Small intestine (tissue), 7 donors: ENCODE measurements at regions not wholly inside any gene's neighbourhood (a gene's known extent, or its start where the extent isn't known, plus 50 kb on each side); places are given as distances from the start of the nearest gene placed in this dataset.

Source experiments
- DNase-seq, 2 donors: peaks; one replicate each; pipeline versions ENCODE4 v3.0.0 to v3.0.0-alpha.2; 2013
- FAIRE-seq: peaks from 2 replicates; lab custom pipeline; 2012; peaks lifted over from hg19 to GRCh38; lab: Jason Lieb, UNC
- H3K27ac ChIP-seq, 3 donors: one replicate each; pipeline ENCODE4 v1.5.1; 2013; ENCODE audit warnings: low read length in 2 of 3, mild to moderate bottlenecking in 2 of 3, control low read depth in 1 of 3, inconsistent platforms in 1 of 3, low read depth in 1 of 3, moderate library complexity in 1 of 3
- H3K27me3 ChIP-seq, 3 donors: one replicate each; pipeline ENCODE4 v1.6.1; 2013; ENCODE audit warnings: low read length in 3 of 3, inconsistent platforms in 1 of 3; ENCODE audit not compliant: control insufficient read depth in 3 of 3, insufficient read depth in 3 of 3
- H3K36me3 ChIP-seq, 3 donors: one replicate each; pipeline ENCODE4 v1.6.1; 2013; ENCODE audit warnings: low read length in 3 of 3, inconsistent platforms in 1 of 3, low read depth in 1 of 3, mild to moderate bottlenecking in 1 of 3, moderate library complexity in 1 of 3; ENCODE audit not compliant: control insufficient read depth in 3 of 3, insufficient read depth in 2 of 3
- H3K4me1 ChIP-seq, 3 donors: one replicate each; pipeline ENCODE4 v1.6.1; 2013; ENCODE audit warnings: low read length in 2 of 3, inconsistent platforms in 1 of 3, low read depth in 1 of 3, mild to moderate bottlenecking in 1 of 3, moderate library complexity in 1 of 3; ENCODE audit not compliant: control insufficient read depth in 3 of 3, insufficient read depth in 2 of 3
- H3K4me3 ChIP-seq, 3 donors: one replicate each; pipeline ENCODE4 v1.5.1; 2013; ENCODE audit warnings: low read length in 3 of 3, control low read depth in 1 of 3, inconsistent platforms in 1 of 3, low read depth in 1 of 3, mild to moderate bottlenecking in 1 of 3, moderate library complexity in 1 of 3
- H3K9me3 ChIP-seq, 2 donors: one replicate each; pipeline ENCODE4 v1.6.1; 2013; ENCODE audit warnings: low read depth in 1 of 2, low read length in 1 of 2; ENCODE audit not compliant: control insufficient read depth in 2 of 2, insufficient read depth in 1 of 2
- WGBS, 3 donors: extraction: QIAGEN DNeasy Blood & Tissue Kit; methylation state at CpG; one replicate each; pipeline ENCODE4 v1.1.7; 2013; 5-methylcytosine and 5-hydroxymethylcytosine counted together
- donor health status: healthy with polysubstance abuse.
- donor health status: control.
- donor health status: control.
- donor health status: Bipolar disorder and iron deficiency.
- donor health status: healthy.

DNA sequence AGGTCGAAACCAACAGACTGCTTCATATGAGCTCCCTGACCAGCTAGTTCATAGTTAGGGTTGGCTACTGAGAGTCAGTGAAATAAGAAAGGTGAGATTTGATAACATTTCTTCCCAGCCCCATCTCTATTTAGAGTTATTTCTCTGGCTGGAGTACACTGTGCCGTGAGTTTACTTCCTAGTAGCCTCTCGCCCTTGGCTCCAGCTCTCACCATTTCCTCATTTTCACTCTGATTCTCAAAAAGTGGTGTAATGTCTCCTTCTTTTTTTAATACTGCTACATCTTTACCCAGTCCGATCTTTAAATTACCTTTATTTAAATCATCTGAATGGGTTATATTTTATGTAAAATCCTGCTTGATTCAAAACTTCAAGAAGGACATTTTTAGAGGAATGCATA is 100.4 kb upstream of the FAM174A start:
- no peak overlapping the region for H3K4me3 ChIP-seq
- FAIRE-seq, result no peak
- H3K4me1 ChIP-seq, result no peaks in the 10 kb centered on the region
- H3K27ac ChIP-seq, result no peak overlapping the region
- DNase-seq, result no peak
- WGBS, 3 donors, result 81 to 84% (median 82%) methylated on average over 4 of the region's 4 CpGs
- no peaks in the 10 kb centered on the region for H3K36me3 ChIP-seq
- no peaks in the 10 kb centered on the region for H3K9me3 ChIP-seq
- H3K27me3 ChIP-seq, result no peaks in the 10 kb centered on the region

DNA sequence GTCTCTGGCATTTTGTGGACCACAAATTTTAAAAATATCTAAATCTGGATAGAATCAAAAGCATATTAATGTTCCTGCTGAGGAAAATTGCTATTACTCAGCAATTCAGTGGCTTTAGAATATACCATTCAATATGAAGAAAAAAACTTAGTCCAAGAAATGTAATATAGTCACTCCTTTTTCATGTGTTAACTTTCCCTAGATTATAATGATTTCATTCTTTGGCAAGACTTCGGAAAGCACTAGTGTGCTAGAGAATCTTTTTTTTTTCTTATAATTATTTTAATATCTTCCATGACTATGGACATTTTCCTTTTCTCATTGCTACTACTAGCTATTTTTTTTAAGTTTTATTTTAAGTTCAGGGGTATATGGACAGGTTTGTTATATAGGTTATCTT is 102.4 kb upstream of the FAM174A start:
- FAIRE-seq, result no peak
- WGBS, 3 donors, result 76 to 94% (median 78%) methylated on average over 1 of the region's 1 CpG
- no peak for DNase-seq
- no peak overlapping the region for H3K4me3 ChIP-seq
- H3K36me3 ChIP-seq, result no peaks in the 10 kb centered on the region
- no peak overlapping the region for H3K27ac ChIP-seq
- H3K9me3 ChIP-seq, result no peaks in the 10 kb centered on the region
- no peaks in the 10 kb centered on the region for H3K4me1 ChIP-seq
- no peaks in the 10 kb centered on the region for H3K27me3 ChIP-seq

DNA sequence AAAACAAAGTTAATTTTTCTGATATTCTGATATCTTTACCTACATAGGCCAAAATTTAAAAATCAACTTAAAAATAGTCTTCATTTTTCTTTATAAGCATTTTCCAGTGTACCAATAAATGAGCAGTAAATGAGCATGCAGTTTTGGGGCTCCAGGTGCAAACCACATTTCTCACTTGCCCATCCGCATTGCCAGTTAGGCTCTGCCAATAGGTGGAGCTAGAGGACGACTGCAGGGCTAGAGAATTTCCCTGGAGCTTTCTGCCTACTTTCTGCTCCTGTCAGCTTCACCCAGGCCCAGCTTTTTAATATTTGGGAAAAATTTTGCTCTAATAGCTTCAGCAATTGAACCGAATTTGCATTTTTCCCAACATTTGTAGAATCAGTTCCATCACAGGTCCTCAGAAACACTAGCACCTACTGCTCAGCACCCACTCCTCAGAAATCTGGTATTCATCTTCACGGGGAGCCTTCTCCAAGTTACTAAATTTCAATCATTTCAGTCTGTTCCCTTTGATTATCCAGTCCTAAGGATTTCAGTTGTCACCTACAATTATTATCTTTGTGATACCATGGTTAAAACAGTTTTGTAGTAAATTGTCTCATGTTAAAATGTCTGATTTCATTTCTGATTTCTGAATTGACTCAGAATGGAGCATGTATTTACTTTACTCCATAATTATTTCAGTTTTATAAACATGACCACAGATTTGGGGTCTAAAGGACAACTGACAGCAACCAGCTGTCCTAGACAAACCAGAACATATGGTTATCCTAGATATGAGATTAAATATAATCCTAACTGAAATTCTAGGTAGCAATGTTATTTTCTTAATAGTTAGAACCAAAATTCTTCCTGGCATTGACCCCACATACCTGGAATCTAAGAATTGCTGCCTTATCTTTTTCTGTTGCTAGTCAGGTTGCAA is 104.6 kb upstream of the FAM174A start:
- H3K4me1 ChIP-seq, result no peaks in the 10 kb centered on the region
- no peak for FAIRE-seq
- H3K9me3 ChIP-seq, result peaks cover 0 to 2% of the 10 kb centered on the region in 2 donors
- no peak overlapping the region for H3K27ac ChIP-seq
- H3K36me3 ChIP-seq, result no peaks in the 10 kb centered on the region
- no peak overlapping the region for H3K4me3 ChIP-seq
- no peaks in the 10 kb centered on the region for H3K27me3 ChIP-seq
- 29 to 33% (median 30%) methylated on average over 4 of the region's 4 CpGs for WGBS, 3 donors
- DNase-seq, result peak; percentile 27 to 39

GRCh38 chr5:100424787-100425186 is 110.4 kb upstream of the FAM174A start:
- Histone ChIP-seq H3K4me1 (no peaks in the 10 kb centered on the region), H3K4me3 (no peak overlapping the region), H3K27me3 (no peaks in the 10 kb centered on the region), H3K27ac (no peak overlapping the region), H3K9me3 (peaks cover 0 to 20% of the 10 kb centered on the region in 2 donors), H3K36me3 (no peaks in the 10 kb centered on the region)
- WGBS, 3 donors, result 91 to 94% (median 93%) methylated on average over 4 of the region's 4 CpGs
- DNase-seq (no peak), FAIRE-seq (no peak)

DNA sequence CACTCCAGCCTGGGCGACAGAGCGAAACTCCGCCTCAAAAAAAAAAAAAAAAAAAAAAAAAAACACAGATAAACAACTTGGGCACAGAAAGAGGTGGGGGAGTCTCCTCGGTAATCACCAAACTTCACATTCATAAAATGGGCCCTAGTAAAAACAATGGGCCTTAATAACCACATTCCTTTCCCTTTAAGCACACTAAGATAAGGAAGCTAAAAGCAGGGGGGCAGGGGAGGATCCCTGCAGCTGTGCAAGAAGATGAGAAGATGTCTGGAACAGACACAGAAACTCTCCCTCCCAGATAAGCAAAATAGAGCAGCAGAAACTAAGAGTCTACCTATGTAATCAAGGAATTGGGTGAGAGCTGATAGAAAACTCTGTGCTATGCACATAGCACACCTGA is 111.2 kb upstream of the FAM174A start:
- no peak for DNase-seq
- FAIRE-seq, result no peak
- H3K36me3 ChIP-seq, result no peaks in the 10 kb centered on the region
- H3K4me1 ChIP-seq, result no peaks in the 10 kb centered on the region
- no peak overlapping the region for H3K27ac ChIP-seq
- WGBS, 3 donors, result 55 to 80% (median 69%) methylated on average over 1 of the region's 4 CpGs
- H3K27me3 ChIP-seq, result no peaks in the 10 kb centered on the region
- no peak overlapping the region for H3K4me3 ChIP-seq
- peaks cover 0 to 20% of the 10 kb centered on the region in 2 donors for H3K9me3 ChIP-seq

GRCh38 chr5:100423330-100423729 is 111.8 kb upstream of the FAM174A start:
- Histone ChIP-seq H3K4me1 (no peaks in the 10 kb centered on the region), H3K4me3 (no peak overlapping the region), H3K9me3 (peaks cover 0 to 20% of the 10 kb centered on the region in 2 donors), H3K27ac (no peak overlapping the region), H3K36me3 (no peaks in the 10 kb centered on the region), H3K27me3 (no peaks in the 10 kb centered on the region)
- FAIRE-seq (no peak), DNase-seq (no peak)
- WGBS, 3 donors, result 80 to 87% (median 85%) methylated on average over 5 of the region's 5 CpGs

GRCh38 chr5:100421360-100421759 is 113.8 kb upstream of the FAM174A start:
- H3K4me3 ChIP-seq, result no peak overlapping the region
- DNase-seq (no peak), FAIRE-seq (no peak)
- H3K27me3 ChIP-seq, result no peaks in the 10 kb centered on the region
- H3K9me3 ChIP-seq, result peaks cover 0 to 20% of the 10 kb centered on the region in 2 donors
- H3K36me3 ChIP-seq, result no peaks in the 10 kb centered on the region
- no peaks in the 10 kb centered on the region for H3K4me1 ChIP-seq
- H3K27ac ChIP-seq, result no peak overlapping the region

DNA sequence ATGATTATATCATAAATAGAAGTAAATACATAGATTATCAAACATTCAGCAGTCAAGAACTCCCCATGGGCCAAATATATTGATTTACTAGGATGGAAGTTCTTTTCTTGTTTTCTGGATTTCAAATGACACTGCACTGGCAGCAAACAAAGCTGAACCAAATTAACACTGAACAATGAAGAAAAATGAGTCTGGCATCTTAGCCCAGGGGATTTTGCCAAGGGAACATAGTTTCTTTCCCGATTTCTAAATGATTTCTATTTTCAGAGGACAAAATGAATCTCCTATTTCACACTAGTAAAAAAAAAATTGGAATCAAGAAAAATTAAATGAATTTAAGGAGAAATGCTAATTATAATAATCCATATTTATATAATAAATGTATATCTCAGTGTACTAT is 116.9 kb upstream of the FAM174A start:
- FAIRE-seq (no peak), DNase-seq (no peak)
- 61 to 75% (median 66%) methylated on average over 1 of the region's 1 CpG for WGBS, 3 donors
- Histone ChIP-seq H3K4me3 (no peak overlapping the region), H3K27ac (no peak overlapping the region), H3K36me3 (no peaks in the 10 kb centered on the region), H3K4me1 (no peaks in the 10 kb centered on the region), H3K27me3 (no peaks in the 10 kb centered on the region), H3K9me3 (peaks cover 0 to under 1% of the 10 kb centered on the region in 2 donors)
